AG09319 (cell line): ENCODE measurements at regions not wholly inside any gene's neighbourhood (a gene's known extent, or its start where the extent isn't known, plus 50 kb on each side); places are given as distances from the start of the nearest gene placed in this dataset.

Source experiments
- DNase-seq: peaks from one replicate; pipeline ENCODE4 v3.0.0-alpha.2; 2010; ENCODE audit warnings: low read depth; ENCODE audit errors: extremely low read depth
- CTCF ChIP-seq: IDR thresholded peaks from 2 replicates; pipeline ENCODE4 v1.5.1; 2011; ENCODE audit warnings: low read depth, mild to moderate bottlenecking, inconsistent platforms, low read length, moderate library complexity

- no peak for DNase-seq
- TF ChIP-seq CTCF: no peak
Measured at GRCh38 chr7:106165337-106165736, 53.2 kb upstream of the SYPL1 start.

- DNase-seq: no peak
- no peak for TF ChIP-seq CTCF
Measured at GRCh38 chr7:106163257-106163656, 51.1 kb upstream of the SYPL1 start.
